SK-N-SH (cell line): ENCODE measurements at regions not wholly inside any gene's neighbourhood (a gene's known extent, or its start where the extent isn't known, plus 50 kb on each side); places are given as distances from the start of the nearest gene placed in this dataset.

Source experiments
- CTCF ChIA-PET: fragments of 300-600, 350-600 bp; formaldehyde crosslinking; extraction: SDS; loops from one replicate; lab custom pipeline; 2021; lab: Yijun Ruan, JAX
- POLR2A ChIA-PET: fragments of 350-600 bp; sonication (Branson Sonifier 250); formaldehyde crosslinking; extraction: SDS; loops from one replicate; lab custom pipeline; 2020; ENCODE audit warnings: antibody characterized with exemption, inconsistent platforms; lab: Yijun Ruan, JAX
- DNase-seq: peaks from one replicate; pipeline ENCODE4 v3.0.0; 2012
- H2AFZ ChIP-seq: fragments of 200-600 bp; sonication (generic); 2 replicates; pipeline ENCODE4 v1.8.1; 2016; ENCODE audit warnings: antibody characterized with exemption, mild to moderate bottlenecking, low read depth
- H3F3A ChIP-seq: fragments of 200-600 bp; sonication (generic); replicated peaks from 2 replicates; pipeline ENCODE3; 2016; ENCODE audit warnings: antibody characterized with exemption, mild to moderate bottlenecking; ENCODE audit not compliant: insufficient read depth
- H3K27ac ChIP-seq, 2 experiments: fragments of 200-500 bp in 1 of 2; fragments of 200-600 bp in 1 of 2; sonication (Bioruptor generic) in 1 of 2; sonication (generic), shearing (Covaris generic) in 1 of 2; 2 replicates each; pipeline versions ENCODE4 v1.5.1 to v1.6.1; 2014 to 2016; ENCODE audit warnings: low read depth in 2 of 2, inconsistent platforms in 1 of 2, low read length in 1 of 2, mild to moderate bottlenecking in 1 of 2, mixed read lengths in 1 of 2
- H3K27me3 ChIP-seq: fragments of 200-600 bp; sonication (generic), shearing (Covaris generic); 2 replicates; pipeline ENCODE4 v1.6.1; 2016; ENCODE audit warnings: mixed run types; ENCODE audit not compliant: insufficient read depth
- H3K36me3 ChIP-seq, 2 experiments: fragments of 200-500 bp in 1 of 2; fragments of 200-600 bp in 1 of 2; sonication (Bioruptor generic) in 1 of 2; sonication (generic) in 1 of 2; replicated peaks in 1 of 2; 2 replicates each; pipeline versions ENCODE3 to v1.5.1; 2014 to 2016; ENCODE audit warnings: low read length in 1 of 2, mild to moderate bottlenecking in 1 of 2; ENCODE audit not compliant: insufficient read depth in 2 of 2, control insufficient read depth in 1 of 2
- H3K4me1 ChIP-seq, 2 experiments: fragments of 200-500 bp in 1 of 2; fragments of 200-600 bp in 1 of 2; sonication (Bioruptor generic) in 1 of 2; sonication (generic), shearing (Covaris generic) in 1 of 2; 2 replicates each; pipeline versions ENCODE4 v1.5.1 to v1.6.1; 2014 to 2016; ENCODE audit warnings: low read depth in 1 of 2, low read length in 1 of 2, mixed run types in 1 of 2; ENCODE audit not compliant: insufficient read depth in 2 of 2, control insufficient read depth in 1 of 2
- H3K4me2 ChIP-seq: fragments of 200-600 bp; sonication (generic), shearing (Covaris generic); 2 replicates; pipeline ENCODE4 v1.6.1; 2017; ENCODE audit warnings: mixed run types
- H3K4me3 ChIP-seq, 2 experiments: fragments of 200-500 bp in 1 of 2; fragments of 200-600 bp in 1 of 2; sonication (Bioruptor generic) in 1 of 2; sonication (generic), shearing (Covaris generic) in 1 of 2; 2 replicates each; pipeline versions ENCODE4 v1.5.1 to v1.8.1; 2014 to 2016; ENCODE audit warnings: low read depth in 2 of 2, inconsistent platforms in 1 of 2, low read length in 1 of 2, mild to moderate bottlenecking in 1 of 2, mixed read lengths in 1 of 2, moderate library complexity in 1 of 2
- H3K79me2 ChIP-seq: fragments of 200-600 bp; sonication (generic); 2 replicates; pipeline ENCODE4 v1.8.1; 2017; ENCODE audit warnings: mild to moderate bottlenecking; ENCODE audit not compliant: insufficient read depth
- H3K9ac ChIP-seq: fragments of 200-600 bp; sonication (generic); 2 replicates; pipeline ENCODE4 v1.6.1; 2017; ENCODE audit warnings: mixed run types
- H3K9me2 ChIP-seq: fragments of 200-600 bp; sonication (generic); 2 replicates; pipeline ENCODE4 v1.6.1; 2017; ENCODE audit warnings: mixed run types
- H3K9me3 ChIP-seq: fragments of 200-600 bp; sonication (generic); 2 replicates; pipeline ENCODE4 v1.6.1; 2017; ENCODE audit warnings: mixed run types, mild to moderate bottlenecking, moderate library complexity
- H4K20me1 ChIP-seq: fragments of 200-600 bp; sonication (generic); 2 replicates; pipeline ENCODE4 v1.6.1; 2017; ENCODE audit warnings: mild to moderate bottlenecking, mixed run types; ENCODE audit not compliant: insufficient read depth
- ELF1 ChIP-seq: IDR thresholded peaks from 2 replicates; pipeline ENCODE4 v1.4.0; 2012
- EP300 ChIP-seq, 2 experiments: IDR thresholded peaks; 2 replicates each; pipeline versions ENCODE4 v1.4.0 to v1.6.1; 2012; ENCODE audit warnings: borderline replicate concordance in 1 of 2, low read depth in 1 of 2, low read length in 1 of 2
- GATA2 ChIP-seq: sonication (generic); formaldehyde crosslinking; IDR thresholded peaks from 2 replicates; pipeline ENCODE4 v1.5.0; 2020; ENCODE audit warnings: mild to moderate bottlenecking, missing genetic modification reagents
- MXI1 ChIP-seq: IDR thresholded peaks from 2 replicates; pipeline ENCODE4 v1.6.1; 2012; ENCODE audit warnings: mild to moderate bottlenecking, low read depth, low read length, improper control_type of control experiment
- NRF1 ChIP-seq: IDR thresholded peaks from 2 replicates; pipeline ENCODE4 v1.6.1; 2012; ENCODE audit warnings: low read depth, mild to moderate bottlenecking, low read length
- RXRA ChIP-seq: IDR thresholded peaks from 2 replicates; pipeline ENCODE4 v1.4.0; 2012; ENCODE audit warnings: low read depth, mild to moderate bottlenecking, borderline replicate concordance
- SIN3A ChIP-seq: IDR thresholded peaks from 2 replicates; pipeline ENCODE4 v1.6.1; 2012; ENCODE audit warnings: low read depth, mild to moderate bottlenecking, low read length, moderate library complexity, borderline replicate concordance
- TCF12 ChIP-seq: IDR thresholded peaks from 2 replicates; pipeline ENCODE4 v1.4.0; 2012
- YY1 ChIP-seq: IDR thresholded peaks from 2 replicates; pipeline ENCODE4 v1.4.0; 2012; ENCODE audit warnings: low read depth, mild to moderate bottlenecking
- WGBS: methylation state at CpG from one replicate; pipeline ENCODE4 v1.1.6; 2017; ENCODE audit warnings: low lambda C conversion rate; 5-methylcytosine and 5-hydroxymethylcytosine counted together
- TF ChIP-seq, protein P1 (sequence below): IDR thresholded peaks from 2 replicates; pipeline ENCODE4 v1.4.0; 2012; ENCODE audit warnings: low read depth
- TF ChIP-seq, protein P2 (sequence below): fragments of 150-350 bp; IDR thresholded peaks from 2 replicates; pipeline ENCODE4 v1.6.1; 2017; ENCODE audit warnings: antibody characterized with exemption, low read length, low read depth, borderline replicate concordance
- TF ChIP-seq, protein P3 (sequence below): fragments of 150-350 bp; IDR thresholded peaks from 2 replicates; pipeline ENCODE4 v1.6.1; 2016; ENCODE audit warnings: mild to moderate bottlenecking, low read depth, low read length
- TF ChIP-seq, protein P4 (sequence below): IDR thresholded peaks from 2 replicates; pipeline ENCODE4; 2012

DNA sequence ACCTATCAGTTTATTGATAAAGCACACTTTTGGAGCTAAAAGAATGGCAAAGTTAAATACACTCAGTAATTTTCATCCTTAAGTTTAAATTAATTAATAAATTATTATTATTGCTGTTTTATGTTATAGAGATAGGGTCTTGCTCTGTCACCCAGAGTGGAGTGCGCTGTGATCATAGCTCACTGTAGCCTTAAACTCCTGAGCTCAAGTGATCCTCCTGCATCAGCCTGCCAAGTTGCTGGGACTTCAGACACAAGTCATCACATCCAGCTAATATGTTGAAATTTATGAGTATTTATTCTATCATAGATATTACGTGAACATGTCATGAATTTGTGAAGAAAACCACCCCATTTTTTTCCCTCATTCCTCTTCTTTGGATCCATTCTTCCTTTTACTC lies 64.2 kb downstream of the GJA1 start:
- ChIA-PET CTCF (interaction anchor here (1.0 kb wide), 1 partner anchor 18 kb away, joined by 3 read pairs; no protein-coding TSS in a partner anchor), POLR2A (no interaction called here)
- Histone ChIP-seq H3K9ac (no peak overlapping the region), H4K20me1 (no peaks in the 10 kb centered on the region), H3K4me2 (no peak overlapping the region), H3K79me2 (no peaks in the 10 kb centered on the region), H3K27ac (no peak overlapping the region), H3K36me3 (no peaks in the 10 kb centered on the region), H3K4me3 (no peak overlapping the region), H3K9me2 (no peaks in the 10 kb centered on the region), H2AFZ (no peak overlapping the region), H3K27me3 (no peaks in the 10 kb centered on the region), H3F3A (peaks cover 10% of the 10 kb centered on the region), H3K4me1 (peaks cover 0 to 13% of the 10 kb centered on the region in 2 experiments; a peak in 2 of 4 replicates), H3K9me3 (no peaks in the 10 kb centered on the region)
- no peak for DNase-seq
- TF ChIP-seq, protein P1, sequence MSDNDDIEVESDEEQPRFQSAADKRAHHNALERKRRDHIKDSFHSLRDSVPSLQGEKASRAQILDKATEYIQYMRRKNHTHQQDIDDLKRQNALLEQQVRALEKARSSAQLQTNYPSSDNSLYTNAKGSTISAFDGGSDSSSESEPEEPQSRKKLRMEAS: no peak
- no peak for TF ChIP-seq GATA2
- TF ChIP-seq YY1: no peak
- no peak for TF ChIP-seq SIN3A
- TF ChIP-seq, protein P2, sequence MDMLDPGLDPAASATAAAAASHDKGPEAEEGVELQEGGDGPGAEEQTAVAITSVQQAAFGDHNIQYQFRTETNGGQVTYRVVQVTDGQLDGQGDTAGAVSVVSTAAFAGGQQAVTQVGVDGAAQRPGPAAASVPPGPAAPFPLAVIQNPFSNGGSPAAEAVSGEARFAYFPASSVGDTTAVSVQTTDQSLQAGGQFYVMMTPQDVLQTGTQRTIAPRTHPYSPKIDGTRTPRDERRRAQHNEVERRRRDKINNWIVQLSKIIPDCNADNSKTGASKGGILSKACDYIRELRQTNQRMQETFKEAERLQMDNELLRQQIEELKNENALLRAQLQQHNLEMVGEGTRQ: no peak
- no peak for TF ChIP-seq MXI1
- TF ChIP-seq, protein P3, sequence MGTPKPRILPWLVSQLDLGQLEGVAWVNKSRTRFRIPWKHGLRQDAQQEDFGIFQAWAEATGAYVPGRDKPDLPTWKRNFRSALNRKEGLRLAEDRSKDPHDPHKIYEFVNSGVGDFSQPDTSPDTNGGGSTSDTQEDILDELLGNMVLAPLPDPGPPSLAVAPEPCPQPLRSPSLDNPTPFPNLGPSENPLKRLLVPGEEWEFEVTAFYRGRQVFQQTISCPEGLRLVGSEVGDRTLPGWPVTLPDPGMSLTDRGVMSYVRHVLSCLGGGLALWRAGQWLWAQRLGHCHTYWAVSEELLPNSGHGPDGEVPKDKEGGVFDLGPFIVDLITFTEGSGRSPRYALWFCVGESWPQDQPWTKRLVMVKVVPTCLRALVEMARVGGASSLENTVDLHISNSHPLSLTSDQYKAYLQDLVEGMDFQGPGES: no peak
- 84% methylated on average over 2 of the region's 2 CpGs for WGBS

DNA sequence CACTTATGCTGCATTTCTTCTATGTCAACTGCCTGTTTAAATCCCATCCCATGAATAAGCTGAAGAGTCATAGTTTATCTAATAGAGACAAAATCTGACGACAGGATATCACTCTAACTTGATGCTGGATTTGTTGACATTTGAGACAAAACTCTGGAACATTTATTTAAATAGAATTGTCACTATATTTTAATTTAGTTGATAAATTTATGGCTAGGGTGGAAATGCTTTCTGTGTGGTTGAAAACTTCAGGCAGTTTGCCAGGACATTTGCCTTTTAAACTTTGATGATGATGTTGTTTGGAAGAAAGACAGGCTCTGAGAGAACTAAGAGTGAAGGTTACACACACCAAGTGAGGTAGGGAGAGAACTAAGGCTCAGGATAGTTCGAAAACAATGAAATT lies 68.1 kb downstream of the GJA1 start:
- H3K4me3 ChIP-seq: no peak overlapping the region
- ChIA-PET POLR2A (no interaction called here), CTCF (interaction anchor here (1.5 kb wide), 1 partner anchor 14 kb away, joined by 5 read pairs; no protein-coding TSS in a partner anchor)
- no peaks in the 10 kb centered on the region for H3K9me3 ChIP-seq
- H2AFZ ChIP-seq: peak overlapping the region; percentile 23; the same call in 1 of the 2 replicates
- H3K4me1 ChIP-seq: peaks cover 0 to 13% of the 10 kb centered on the region in 2 experiments; a peak in 2 of 4 replicates
- H3K36me3 ChIP-seq: no peaks in the 10 kb centered on the region
- no peaks in the 10 kb centered on the region for H4K20me1 ChIP-seq
- DNase-seq: no peak
- H3K27ac ChIP-seq: peak overlapping the region in 1 of 2 experiments; percentile 81; a peak in 2 of 4 replicates
- TF ChIP-seq RXRA (no peak), EP300 (IDR thresholded peaks at IDR 0.05; ENCODE audit: borderline replicate concordance in 1 of 2, low read depth in 1 of 2, low read length in 1 of 2) (0 out of 4 replicates have a peak, but pooled peaks of 1 of the 2 experiments have one; percentile 8), ELF1 (no peak), TCF12 (peak; percentile 38; the same call in 1 of the 2 replicates), NRF1 (no peak), YY1 (no peak)
- TF ChIP-seq, protein P1: no peak
- TF ChIP-seq, protein P4, sequence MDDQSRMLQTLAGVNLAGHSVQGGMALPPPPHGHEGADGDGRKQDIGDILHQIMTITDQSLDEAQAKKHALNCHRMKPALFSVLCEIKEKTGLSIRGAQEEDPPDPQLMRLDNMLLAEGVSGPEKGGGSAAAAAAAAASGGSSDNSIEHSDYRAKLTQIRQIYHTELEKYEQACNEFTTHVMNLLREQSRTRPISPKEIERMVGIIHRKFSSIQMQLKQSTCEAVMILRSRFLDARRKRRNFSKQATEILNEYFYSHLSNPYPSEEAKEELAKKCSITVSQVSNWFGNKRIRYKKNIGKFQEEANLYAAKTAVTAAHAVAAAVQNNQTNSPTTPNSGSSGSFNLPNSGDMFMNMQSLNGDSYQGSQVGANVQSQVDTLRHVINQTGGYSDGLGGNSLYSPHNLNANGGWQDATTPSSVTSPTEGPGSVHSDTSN: peak; percentile 72
- TF ChIP-seq, protein P3: no peak
- no peaks in the 10 kb centered on the region for H3K79me2 ChIP-seq
- peak overlapping the region; percentile 28; the same call in 1 of the 2 replicates for H3K9ac ChIP-seq
- WGBS: 51% methylated on average over 2 of the region's 2 CpGs
- H3K4me2 ChIP-seq: no peak overlapping the region
- H3F3A ChIP-seq: peaks cover 13% of the 10 kb centered on the region
- H3K27me3 ChIP-seq: no peaks in the 10 kb centered on the region
- no peaks in the 10 kb centered on the region for H3K9me2 ChIP-seq
